GM12892 (cell line): ENCODE measurements at regions not wholly inside any gene's neighbourhood (a gene's known extent, or its start where the extent isn't known, plus 50 kb on each side); places are given as distances from the start of the nearest gene placed in this dataset.

Source experiments
- POLR2A ChIP-seq: IDR thresholded peaks from 2 replicates; pipeline ENCODE4 v1.6.1; 2011; ENCODE audit warnings: low read depth, low read length, control low read depth
- POLR2AphosphoS5 ChIP-seq: IDR thresholded peaks from 2 replicates; pipeline ENCODE4 v1.6.1; 2011; ENCODE audit warnings: low read depth, low read length, control low read depth
- TAF1 ChIP-seq: IDR thresholded peaks from 2 replicates; pipeline ENCODE4 v1.6.1; 2011; ENCODE audit warnings: low read depth, mild to moderate bottlenecking, control low read depth, low read length, borderline replicate concordance

GRCh38 chr9:119827526-119827925 is 458.3 kb upstream of the BRINP1 start:
- no peak for TF ChIP-seq POLR2AphosphoS5
- no peak for TF ChIP-seq POLR2A
- no peak for TF ChIP-seq TAF1
